ENCODE measurements at regions not wholly inside any gene's neighbourhood (a gene's known extent, or its start where the extent isn't known, plus 50 kb on each side); places are given as distances from the start of the nearest gene placed in this dataset.

DNA sequence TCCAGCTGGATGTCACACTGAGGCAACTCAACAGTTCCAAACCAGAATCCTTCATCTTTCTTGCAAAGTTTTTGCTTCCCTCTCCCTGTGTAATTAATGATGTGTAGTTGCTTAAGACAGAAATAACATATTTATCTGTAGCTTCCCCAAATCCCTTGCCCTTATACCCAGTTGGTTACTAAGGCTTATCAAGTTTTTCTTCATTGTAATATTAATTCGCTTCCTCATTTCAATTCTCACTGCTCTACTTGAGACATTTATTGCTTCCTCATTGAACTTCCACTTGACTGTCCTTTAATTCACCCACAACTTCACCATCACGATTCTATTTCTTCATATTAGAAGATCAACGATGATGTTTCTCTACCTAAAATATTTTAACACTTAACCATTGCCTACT lies 386.6 kb upstream of the CPEB2 start:
- H2BK15ac ChIP-seq (ENCODE audit: low read depth, low read length) = no peak overlapping the region
- no peak overlapping the region for H3K4ac ChIP-seq (ENCODE audit: low read depth, low read length)
- no peaks in the 10 kb centered on the region for H4K20me1 ChIP-seq (ENCODE audit: control insufficient read depth, insufficient read depth, insufficient read length)
- no peak overlapping the region for H2AK5ac ChIP-seq (ENCODE audit: insufficient read length, low read length)
- no peak for DNase-seq
- H3K23me2 ChIP-seq (ENCODE audit: insufficient read length, low read depth, low read length, poor library complexity, severe bottlenecking) = no peaks in the 10 kb centered on the region
- TF ChIP-seq, protein P1, sequence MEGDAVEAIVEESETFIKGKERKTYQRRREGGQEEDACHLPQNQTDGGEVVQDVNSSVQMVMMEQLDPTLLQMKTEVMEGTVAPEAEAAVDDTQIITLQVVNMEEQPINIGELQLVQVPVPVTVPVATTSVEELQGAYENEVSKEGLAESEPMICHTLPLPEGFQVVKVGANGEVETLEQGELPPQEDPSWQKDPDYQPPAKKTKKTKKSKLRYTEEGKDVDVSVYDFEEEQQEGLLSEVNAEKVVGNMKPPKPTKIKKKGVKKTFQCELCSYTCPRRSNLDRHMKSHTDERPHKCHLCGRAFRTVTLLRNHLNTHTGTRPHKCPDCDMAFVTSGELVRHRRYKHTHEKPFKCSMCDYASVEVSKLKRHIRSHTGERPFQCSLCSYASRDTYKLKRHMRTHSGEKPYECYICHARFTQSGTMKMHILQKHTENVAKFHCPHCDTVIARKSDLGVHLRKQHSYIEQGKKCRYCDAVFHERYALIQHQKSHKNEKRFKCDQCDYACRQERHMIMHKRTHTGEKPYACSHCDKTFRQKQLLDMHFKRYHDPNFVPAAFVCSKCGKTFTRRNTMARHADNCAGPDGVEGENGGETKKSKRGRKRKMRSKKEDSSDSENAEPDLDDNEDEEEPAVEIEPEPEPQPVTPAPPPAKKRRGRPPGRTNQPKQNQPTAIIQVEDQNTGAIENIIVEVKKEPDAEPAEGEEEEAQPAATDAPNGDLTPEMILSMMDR (conservative IDR thresholded peaks at IDR 0.05) = no peak
- H3T11ph ChIP-seq (ENCODE audit: low read length) = no peak overlapping the region
- H4K8ac ChIP-seq (replicated peaks; ENCODE audit: insufficient read length, low read depth, low read length) = no peak overlapping the region
- no peak overlapping the region for H3K18ac ChIP-seq (ENCODE audit: insufficient read length, low read depth, low read length)
- no peak overlapping the region for H3K27ac ChIP-seq (ENCODE audit: insufficient read length, low read depth, low read length)
- no peaks in the 10 kb centered on the region for H3K79me1 ChIP-seq (ENCODE audit: insufficient read depth, low read depth, low read length, poor library complexity, severe bottlenecking)
- no peak overlapping the region for H2BK5ac ChIP-seq (ENCODE audit: insufficient read length, low read length)
- no peaks in the 10 kb centered on the region for H3K79me2 ChIP-seq (ENCODE audit: insufficient read depth, low read length)
- H2BK12ac ChIP-seq (ENCODE audit: insufficient read length, low read depth, low read length) = no peak overlapping the region
- peaks cover 3% of the 10 kb centered on the region; the same call in 1 of the 2 replicates for H3K4me1 ChIP-seq (ENCODE audit: insufficient read depth, low read length)
- H3K36me3 Mint-ChIP-seq (ENCODE audit: insufficient read depth in 1 of 3, low read depth in 3 of 3) = peaks cover 0 to 3% (median 0%) of the 10 kb centered on the region in 3 experiments; a peak in 1 of 7 replicates
- no peak overlapping the region for H3K4me2 ChIP-seq (ENCODE audit: insufficient read depth, insufficient read length, low read length)
- no peak overlapping the region for H2BK120ac ChIP-seq (ENCODE audit: low read depth, low read length, poor library complexity, severe bottlenecking)
- H3K27me3 Mint-ChIP-seq (ENCODE audit: low read depth) = peaks cover 3% of the 10 kb centered on the region; the same call in 1 of the 2 replicates
- 100% methylated on average over 2 of the region's 3 CpGs for WGBS (ENCODE audit: extremely low coverage, insufficient read length, low lambda C conversion rate)
- no peak overlapping the region for H3K9ac ChIP-seq (ENCODE audit: extremely low read depth, insufficient read length, low read length)
- no peaks in the 10 kb centered on the region for H3K27me3 ChIP-seq (ENCODE audit: insufficient read depth, low read length)
- no peak overlapping the region for H4K91ac ChIP-seq (ENCODE audit: insufficient read length, low read depth, low read length)
- no peak overlapping the region for H4K5ac ChIP-seq (ENCODE audit: insufficient read length, low read depth, low read length)
- no peak overlapping the region for H3K14ac ChIP-seq (ENCODE audit: insufficient read depth, low read length)
- no peak overlapping the region for H2AFZ ChIP-seq (ENCODE audit: low read length)
- H2BK20ac ChIP-seq (ENCODE audit: low read depth, low read length, poor library complexity, severe bottlenecking) = no peak overlapping the region
- no peak overlapping the region for H3K23ac ChIP-seq (ENCODE audit: insufficient read length, low read depth, low read length)
- no peaks in the 10 kb centered on the region for H3K9me3 ChIP-seq (ENCODE audit: control insufficient read depth, low read depth, low read length)
- H3K4me3 Mint-ChIP-seq = no peak overlapping the region
- no peak overlapping the region for H3K27ac Mint-ChIP-seq
- no peaks in the 10 kb centered on the region; a peak in 3 of 5 replicates for H3K9me3 Mint-ChIP-seq
- peaks cover 11 to 14% of the 10 kb centered on the region in 2 experiments for H3K4me1 Mint-ChIP-seq
- H3K56ac ChIP-seq (ENCODE audit: insufficient read length, low read depth, low read length) = no peak overlapping the region

Measured in H9 (cell line).